WERI-Rb-1 (cell line): ENCODE measurements at regions not wholly inside any gene's neighbourhood (a gene's known extent, or its start where the extent isn't known, plus 50 kb on each side); places are given as distances from the start of the nearest gene placed in this dataset.

Source experiments
- DNase-seq: peaks from one replicate; pipeline ENCODE4 v3.0.0-alpha.2; 2020
- H3K27ac ChIP-seq: fragments of 250-450 bp; sonication (Bioruptor Pico); 2 replicates; pipeline ENCODE4 v1.5.1; 2020; ENCODE audit warnings: mild to moderate bottlenecking, moderate library complexity
- H3K27me3 ChIP-seq: fragments of 250-450 bp; sonication (Bioruptor Pico); 2 replicates; pipeline ENCODE4 v1.5.1; 2021; ENCODE audit warnings: mild to moderate bottlenecking, low read depth, moderate library complexity; ENCODE audit not compliant: insufficient read depth, severe bottlenecking
- H3K36me3 ChIP-seq: fragments of 250-450 bp; sonication (Bioruptor Pico); 2 replicates; pipeline ENCODE4 v1.5.1; 2020; ENCODE audit warnings: mild to moderate bottlenecking, moderate library complexity
- H3K4me3 ChIP-seq: 2 replicates; pipeline ENCODE4 v1.5.1; 2011; ENCODE audit warnings: low read depth, mild to moderate bottlenecking, control low read depth, low read length
- H3K9me3 ChIP-seq: fragments of 250-450 bp; sonication (Bioruptor Pico); 2 replicates; pipeline ENCODE4 v1.5.1; 2021; ENCODE audit warnings: mild to moderate bottlenecking, moderate library complexity; ENCODE audit not compliant: severe bottlenecking
- CTCF ChIP-seq: IDR thresholded peaks from 2 replicates; pipeline ENCODE4 v1.5.1; 2011; ENCODE audit warnings: low read depth, mild to moderate bottlenecking, control low read depth, inconsistent platforms, low read length

- Histone ChIP-seq H3K36me3 (no peaks in the 10 kb centered on the region), H3K27ac (no peak overlapping the region), H3K27me3 (no peaks in the 10 kb centered on the region), H3K9me3 (no peaks in the 10 kb centered on the region), H3K4me3 (no peak overlapping the region)
- TF ChIP-seq CTCF, result no peak
- no peak for DNase-seq
Measured at GRCh38 chr20:24376311-24377099, 92.9 kb upstream of the SYNDIG1 start.

DNA sequence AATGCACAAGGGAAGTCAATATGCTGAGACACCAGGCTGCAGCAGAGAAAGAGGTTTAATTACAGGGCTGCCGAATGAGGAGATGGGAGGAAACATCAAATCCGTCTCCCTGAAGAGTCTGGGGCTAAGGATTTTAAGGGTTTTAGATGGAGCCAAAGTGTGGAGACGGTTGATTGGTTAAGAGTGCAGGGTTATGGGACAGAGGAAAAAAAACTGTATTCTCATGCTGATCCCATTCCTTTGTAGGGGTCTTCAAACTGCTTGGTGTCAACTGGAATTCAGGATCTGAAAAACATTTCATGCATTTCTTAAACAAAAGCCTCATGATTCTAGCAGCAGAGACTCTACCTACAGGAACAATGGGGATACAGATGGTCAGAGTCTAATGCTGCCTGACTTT is 96.1 kb upstream of the SYNDIG1 start:
- DNase-seq, result no peak
- TF ChIP-seq CTCF, result no peak

GRCh38 chr20:24370911-24371695 is 98.3 kb upstream of the SYNDIG1 start:
- Histone ChIP-seq H3K27me3 (no peaks in the 10 kb centered on the region), H3K27ac (no peak overlapping the region), H3K36me3 (no peaks in the 10 kb centered on the region), H3K9me3 (no peaks in the 10 kb centered on the region), H3K4me3 (no peak overlapping the region)
- no peak for TF ChIP-seq CTCF
- no peak for DNase-seq

More for the DNA sequence above, 96.1 kb upstream of the SYNDIG1 start:
- Histone ChIP-seq H3K4me3 (no peak overlapping the region), H3K27me3 (no peaks in the 10 kb centered on the region), H3K36me3 (no peaks in the 10 kb centered on the region), H3K9me3 (no peaks in the 10 kb centered on the region), H3K27ac (peak overlapping the region; percentile 49)

GRCh38 chr20:24370249-24370648 is 99.2 kb upstream of the SYNDIG1 start:
- H3K9me3 ChIP-seq, result no peaks in the 10 kb centered on the region
- H3K36me3 ChIP-seq, result no peaks in the 10 kb centered on the region
- H3K27ac ChIP-seq, result no peak overlapping the region
- no peak for DNase-seq
- no peaks in the 10 kb centered on the region for H3K27me3 ChIP-seq
- no peak overlapping the region for H3K4me3 ChIP-seq
- TF ChIP-seq CTCF, result no peak

DNA sequence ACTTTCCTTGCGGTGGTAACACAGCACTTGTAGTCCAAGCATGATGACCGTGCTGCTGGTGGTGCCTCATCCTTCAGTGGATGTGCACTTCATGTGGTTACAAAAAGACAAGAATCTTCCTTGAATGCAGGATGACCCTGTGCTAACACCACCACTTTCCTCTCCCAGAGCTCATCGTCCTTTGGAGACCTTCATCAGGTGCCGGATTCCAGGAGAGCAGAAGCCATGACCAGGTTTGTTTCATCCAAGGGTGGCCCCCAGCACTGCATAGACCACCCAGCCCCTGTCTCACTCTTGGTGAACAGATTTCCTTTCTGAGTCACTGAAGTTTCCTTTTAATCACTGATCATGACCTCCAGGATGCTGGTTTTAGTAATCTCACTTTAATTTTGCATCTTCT is 101.2 kb upstream of the SYNDIG1 start:
- no peak for DNase-seq
- no peak overlapping the region for H3K27ac ChIP-seq
- H3K36me3 ChIP-seq, result no peaks in the 10 kb centered on the region
- H3K9me3 ChIP-seq, result no peaks in the 10 kb centered on the region
- TF ChIP-seq CTCF, result no peak
- no peak overlapping the region for H3K4me3 ChIP-seq
- H3K27me3 ChIP-seq, result no peaks in the 10 kb centered on the region
